Progenitor cell of endocrine pancreas (in vitro differentiated cells): ENCODE measurements at regions not wholly inside any gene's neighbourhood (a gene's known extent, or its start where the extent isn't known, plus 50 kb on each side); places are given as distances from the start of the nearest gene placed in this dataset.

ENCODE experiments used
- DNase-seq: peaks from one replicate; pipeline ENCODE4 v3.0.0; 2021; ENCODE audit warnings: low spot score; ENCODE audit not compliant: unreplicated experiment
- H3K27ac Mint-ChIP-seq: 2 replicates; pipeline ENCODE4 v1.8.0; 2021; ENCODE audit warnings: mild to moderate bottlenecking, moderate library complexity, mixed read lengths
- H3K27me3 Mint-ChIP-seq: 2 replicates; pipeline ENCODE4 v1.8.0; 2021; ENCODE audit warnings: mixed read lengths
- H3K36me3 Mint-ChIP-seq: 2 replicates; pipeline ENCODE4 v1.8.0; 2022; ENCODE audit warnings: mixed read lengths; ENCODE audit not compliant: insufficient read depth
- H3K4me1 Mint-ChIP-seq: 2 replicates; pipeline ENCODE4 v1.8.0; 2021; ENCODE audit warnings: low read depth, mixed read lengths
- H3K4me3 Mint-ChIP-seq: 2 replicates; pipeline ENCODE4 v1.8.0; 2021; ENCODE audit warnings: low read depth, mild to moderate bottlenecking, moderate library complexity, mixed read lengths
- H3K9me3 Mint-ChIP-seq: 2 replicates; pipeline ENCODE4 v1.8.0; 2021; ENCODE audit warnings: low read depth, mixed read lengths
- TF ChIP-seq, protein P1 (sequence below): fragments of 200-600 bp; sonication (generic); IDR thresholded peaks from one replicate; pipeline ENCODE4 v1.5.0; 2021; ENCODE audit warnings: antibody characterized with exemption, mild to moderate bottlenecking; ENCODE audit not compliant: unreplicated experiment

DNA sequence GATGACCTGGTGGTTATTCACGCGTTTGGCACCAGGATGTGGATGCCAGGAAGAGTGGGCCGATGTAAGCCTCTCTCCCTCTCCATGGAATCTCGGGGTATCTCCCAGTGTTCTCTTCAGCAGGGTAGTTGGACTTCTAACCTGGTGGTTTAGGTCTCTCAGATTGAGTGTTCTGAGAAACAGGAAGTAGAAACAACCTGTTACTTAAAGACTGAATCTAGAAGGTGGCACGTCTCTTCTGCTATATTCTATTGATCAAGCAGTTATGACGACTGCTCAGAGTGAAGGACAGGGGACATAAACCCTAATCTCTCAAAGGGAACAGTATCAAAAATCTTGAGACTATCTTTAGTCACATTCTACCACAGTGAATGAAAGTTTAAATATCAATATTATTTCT is 918.7 kb upstream of the PIK3C3 start:
- no peak for DNase-seq
- Mint-ChIP-seq H3K27me3 (no peaks in the 10 kb centered on the region), H3K36me3 (no peaks in the 10 kb centered on the region), H3K9me3 (peaks cover 5% of the 10 kb centered on the region), H3K4me1 (peaks cover 8% of the 10 kb centered on the region), H3K4me3 (no peak overlapping the region), H3K27ac (no peak overlapping the region)
- TF ChIP-seq, protein P1, sequence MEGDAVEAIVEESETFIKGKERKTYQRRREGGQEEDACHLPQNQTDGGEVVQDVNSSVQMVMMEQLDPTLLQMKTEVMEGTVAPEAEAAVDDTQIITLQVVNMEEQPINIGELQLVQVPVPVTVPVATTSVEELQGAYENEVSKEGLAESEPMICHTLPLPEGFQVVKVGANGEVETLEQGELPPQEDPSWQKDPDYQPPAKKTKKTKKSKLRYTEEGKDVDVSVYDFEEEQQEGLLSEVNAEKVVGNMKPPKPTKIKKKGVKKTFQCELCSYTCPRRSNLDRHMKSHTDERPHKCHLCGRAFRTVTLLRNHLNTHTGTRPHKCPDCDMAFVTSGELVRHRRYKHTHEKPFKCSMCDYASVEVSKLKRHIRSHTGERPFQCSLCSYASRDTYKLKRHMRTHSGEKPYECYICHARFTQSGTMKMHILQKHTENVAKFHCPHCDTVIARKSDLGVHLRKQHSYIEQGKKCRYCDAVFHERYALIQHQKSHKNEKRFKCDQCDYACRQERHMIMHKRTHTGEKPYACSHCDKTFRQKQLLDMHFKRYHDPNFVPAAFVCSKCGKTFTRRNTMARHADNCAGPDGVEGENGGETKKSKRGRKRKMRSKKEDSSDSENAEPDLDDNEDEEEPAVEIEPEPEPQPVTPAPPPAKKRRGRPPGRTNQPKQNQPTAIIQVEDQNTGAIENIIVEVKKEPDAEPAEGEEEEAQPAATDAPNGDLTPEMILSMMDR, result no peak

GRCh38 chr18:41034413-41034812 is 920.6 kb upstream of the PIK3C3 start:
- Mint-ChIP-seq H3K27ac (no peak overlapping the region), H3K9me3 (no peaks in the 10 kb centered on the region), H3K27me3 (no peaks in the 10 kb centered on the region), H3K36me3 (no peaks in the 10 kb centered on the region), H3K4me1 (peaks cover 9% of the 10 kb centered on the region), H3K4me3 (no peak overlapping the region)
- DNase-seq, result no peak
- TF ChIP-seq, protein P1, result no peak

DNA sequence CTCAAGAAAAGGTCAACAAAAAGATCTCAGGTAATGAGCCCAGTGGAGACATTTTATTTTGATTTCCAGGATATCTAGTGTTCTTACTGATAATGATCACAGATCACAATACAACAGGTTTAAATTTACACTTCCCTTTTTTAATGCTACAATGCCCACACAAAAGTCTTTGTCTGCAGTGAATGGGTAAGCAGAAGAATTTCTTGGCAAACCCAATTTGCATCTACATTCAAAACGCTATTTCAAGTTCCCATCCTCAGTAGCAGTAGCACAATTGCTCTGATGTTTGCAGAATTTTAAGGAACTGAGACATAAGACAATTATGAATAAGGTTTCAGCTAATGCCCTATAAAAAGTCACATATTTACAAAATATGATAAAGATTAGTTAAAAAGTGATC is 929.4 kb upstream of the PIK3C3 start:
- no peaks in the 10 kb centered on the region for H3K27me3 Mint-ChIP-seq
- TF ChIP-seq, protein P1, result no peak
- H3K4me1 Mint-ChIP-seq, result peaks cover 8% of the 10 kb centered on the region

GRCh38 chr18:41024792-41025191 is 930.2 kb upstream of the PIK3C3 start:
- Mint-ChIP-seq H3K9me3 (no peaks in the 10 kb centered on the region), H3K4me1 (peaks cover 7% of the 10 kb centered on the region)
- no peak for DNase-seq

More for the DNA sequence above, 929.4 kb upstream of the PIK3C3 start:
- Mint-ChIP-seq H3K36me3 (no peaks in the 10 kb centered on the region), H3K9me3 (no peaks in the 10 kb centered on the region), H3K27ac (no peak overlapping the region), H3K4me3 (no peak overlapping the region)
- DNase-seq, result no peak

DNA sequence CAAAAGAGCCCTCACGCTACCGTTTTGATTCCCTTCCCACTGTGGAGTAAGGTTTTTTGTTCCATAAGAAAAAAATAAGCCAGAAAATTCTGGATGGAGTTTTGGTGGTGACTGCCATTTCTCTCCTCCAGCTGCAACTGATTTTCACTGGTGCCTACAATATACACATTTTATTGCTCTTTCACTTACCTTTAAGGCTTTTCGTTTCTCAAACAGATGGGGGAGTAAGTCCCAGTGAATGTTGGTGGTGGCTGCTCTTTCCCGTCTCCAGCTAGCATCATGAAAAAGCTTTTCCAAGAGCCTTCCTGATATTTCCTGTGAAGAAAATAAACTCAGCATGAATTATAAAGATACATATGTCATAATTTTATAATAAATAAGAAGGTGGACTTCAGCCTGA is 932.5 kb upstream of the PIK3C3 start:
- no peak for DNase-seq
- Mint-ChIP-seq H3K4me3 (no peak overlapping the region), H3K36me3 (no peaks in the 10 kb centered on the region), H3K27ac (no peak overlapping the region), H3K4me1 (peaks cover 7% of the 10 kb centered on the region), H3K9me3 (peaks cover 3% of the 10 kb centered on the region), H3K27me3 (no peaks in the 10 kb centered on the region)
- TF ChIP-seq, protein P1, result no peak

More at GRCh38 chr18:41024792-41025191, 930.2 kb upstream of the PIK3C3 start:
- TF ChIP-seq, protein P1, result no peak
- no peaks in the 10 kb centered on the region for H3K27me3 Mint-ChIP-seq
- H3K27ac Mint-ChIP-seq, result no peak overlapping the region
- no peaks in the 10 kb centered on the region for H3K36me3 Mint-ChIP-seq
- no peak overlapping the region for H3K4me3 Mint-ChIP-seq
